B cell (primary cell): ENCODE measurements at regions not wholly inside any gene's neighbourhood (a gene's known extent, or its start where the extent isn't known, plus 50 kb on each side); places are given as distances from the start of the nearest gene placed in this dataset.

Experiments used
- ATAC-seq: fragments of 200-7000 bp; cut with Tn5 transposase; one replicate; pipeline ENCODE4 v1.10.0; 2021; ENCODE audit warnings: low read depth, mild to moderate bottlenecking, moderate number of reproducible peaks, moderate library complexity
- CTCF ChIA-PET: fragments of 350-600 bp; sonication (Branson Sonifier 250); formaldehyde crosslinking; loops from one replicate; lab custom pipeline; 2021; ENCODE audit warnings: antibody characterized with exemption, inconsistent platforms; lab: Charles Lee
- POLR2A ChIA-PET: fragments of 350-600 bp; sonication (Branson Sonifier 250); formaldehyde crosslinking; loops from one replicate; lab custom pipeline; 2021; ENCODE audit warnings: antibody characterized with exemption; lab: Charles Lee
- DNase-seq: peaks from one replicate; pipeline ENCODE4 v3.0.0; 2013
- H2AFZ ChIP-seq: 2 replicates; pipeline ENCODE4 v1.6.1; 2012; ENCODE audit warnings: mild to moderate bottlenecking, low read depth, low read length; ENCODE audit not compliant: insufficient read depth, poor library complexity, severe bottlenecking
- H3K27ac ChIP-seq, 2 donors: 1 replicate in 1 of 2; 2 replicates in 1 of 2; pipeline ENCODE4 v1.5.1; 2012 to 2013; ENCODE audit warnings: low read length in 2 of 2, mild to moderate bottlenecking in 2 of 2, moderate library complexity in 1 of 2
- H3K27me3 ChIP-seq, 4 experiments: fragments of 200-600 bp in 1 of 4; sonication (generic) in 1 of 4; replicated peaks in 1 of 4; 1 replicate in 2 of 4; 2 replicates in 2 of 4; pipeline versions ENCODE4 v1.6.1 to v1.7.0; 2013 to 2016; ENCODE audit warnings: low read length in 3 of 4, mild to moderate bottlenecking in 2 of 4, mixed read lengths in 1 of 4, moderate library complexity in 1 of 4; ENCODE audit not compliant: insufficient read depth in 4 of 4, control insufficient read depth in 3 of 4; ENCODE audit errors: control extremely low read depth in 1 of 4
- H3K36me3 ChIP-seq, 2 experiments: replicated peaks in 1 of 2; 1 replicate in 1 of 2; 2 replicates in 1 of 2; pipeline versions ENCODE4 v1.6.1 to v1.7.1; 2013; ENCODE audit warnings: low read length in 1 of 2; ENCODE audit not compliant: insufficient read depth in 2 of 2, control insufficient read depth in 1 of 2; ENCODE audit errors: control extremely low read depth in 1 of 2, extremely low read depth in 1 of 2
- H3K4me1 ChIP-seq, 2 donors: fragments of 200-600 bp in 1 of 2; sonication (generic) in 1 of 2; 1 replicate in 1 of 2; 2 replicates in 1 of 2; pipeline versions ENCODE4 v1.5.1 to v1.6.1; 2013 to 2017; ENCODE audit warnings: low read length in 2 of 2; ENCODE audit not compliant: control insufficient read depth in 2 of 2, insufficient read depth in 2 of 2
- H3K4me2 ChIP-seq: replicated peaks from 2 replicates; pipeline ENCODE3; 2012; ENCODE audit warnings: mild to moderate bottlenecking, low read depth, low read length; ENCODE audit not compliant: poor library complexity, severe bottlenecking
- H3K4me3 ChIP-seq, 5 experiments: fragments of 200-600 bp in 1 of 5; sonication (generic) in 1 of 5; 1 replicate in 3 of 5; 2 replicates in 2 of 5; pipeline versions ENCODE4 v1.5.1 to v1.7.0; 2011 to 2016; ENCODE audit warnings: low read length in 4 of 5, mild to moderate bottlenecking in 4 of 5, low read depth in 2 of 5, control low read depth in 1 of 5, moderate library complexity in 1 of 5; ENCODE audit not compliant: insufficient read depth in 1 of 5; ENCODE audit errors: control extremely low read depth in 1 of 5, extremely low read depth in 1 of 5
- H3K79me2 ChIP-seq: fragments of 200-600 bp; sonication (generic); one replicate; pipeline ENCODE4 v1.6.0; 2016; ENCODE audit warnings: low read length; ENCODE audit not compliant: control insufficient read depth, insufficient read depth
- H3K9ac ChIP-seq: fragments of 200-600 bp; sonication (generic); 2 replicates; pipeline ENCODE4 v1.6.1; 2017; ENCODE audit warnings: mild to moderate bottlenecking, low read length, moderate library complexity
- H3K9me3 ChIP-seq, 3 donors: one replicate each; pipeline versions ENCODE4 v1.6.1 to v1.7.1; 2013; ENCODE audit warnings: low read length in 2 of 3; ENCODE audit not compliant: control insufficient read depth in 2 of 3, insufficient read depth in 1 of 3; ENCODE audit errors: control extremely low read depth in 1 of 3
- H4K20me1 ChIP-seq: 2 replicates; pipeline ENCODE4 v1.6.0; 2012; ENCODE audit warnings: mild to moderate bottlenecking, low read length; ENCODE audit not compliant: insufficient read depth, control insufficient read depth, poor library complexity, severe bottlenecking
- H3K27ac Mint-ChIP-seq: one replicate; pipeline ENCODE4 v1.8.0; 2021; ENCODE audit warnings: mixed read lengths
- H3K27me3 Mint-ChIP-seq: one replicate; pipeline ENCODE4 v1.8.0; 2021; ENCODE audit warnings: mixed read lengths
- H3K4me1 Mint-ChIP-seq: one replicate; pipeline ENCODE4 v1.8.0; 2021; ENCODE audit warnings: mixed read lengths
- H3K4me3 Mint-ChIP-seq: one replicate; pipeline ENCODE4 v1.8.0; 2021; ENCODE audit warnings: mixed read lengths
- H3K9me3 Mint-ChIP-seq: one replicate; pipeline ENCODE4 v1.8.0; 2022; ENCODE audit warnings: mixed read lengths; ENCODE audit not compliant: insufficient read depth
- EZH2 ChIP-seq: IDR thresholded peaks from 2 replicates; pipeline ENCODE4 v1.6.1; 2012; ENCODE audit warnings: borderline replicate concordance, low read depth, mild to moderate bottlenecking, moderate library complexity, low read length; ENCODE audit not compliant: insufficient read depth, poor library complexity, severe bottlenecking
- WGBS: methylation state at CpG from one replicate; pipeline ENCODE4 v1.1.5; 2013; ENCODE audit warnings: missing lambda C conversion rate; ENCODE audit not compliant: insufficient coverage; 5-methylcytosine and 5-hydroxymethylcytosine counted together
- intact Hi-C: fragments of 100-400 bp; cut with micrococcal nuclease; formaldehyde crosslinking; loops from one replicate; pipeline ENCODE4 v1.10.0; 2022
- TF ChIP-seq, protein P1 (sequence below): fragments of 200-600 bp; IDR thresholded peaks from one replicate; pipeline ENCODE4 v1.8.0; 2022; ENCODE audit warnings: antibody characterized with exemption, mild to moderate bottlenecking

- no peak overlapping the region for H3K9ac ChIP-seq
- no peaks in the 10 kb centered on the region for H3K9me3 Mint-ChIP-seq
- H3K4me3 Mint-ChIP-seq = no peak overlapping the region
- no peaks in the 10 kb centered on the region for H3K36me3 ChIP-seq
- intact Hi-C loops = no loop called here
- H3K4me2 ChIP-seq = no peak overlapping the region
- H3K79me2 ChIP-seq = no peaks in the 10 kb centered on the region
- ChIA-PET POLR2A (no interaction called here), CTCF (no interaction called here)
- no peak overlapping the region for H3K27ac Mint-ChIP-seq
- no peaks in the 10 kb centered on the region for H4K20me1 ChIP-seq
- no peak overlapping the region for H2AFZ ChIP-seq
- peaks cover 12% of the 10 kb centered on the region for H3K27me3 Mint-ChIP-seq
- DNase-seq (no peak), ATAC-seq (no peak)
- H3K4me1 Mint-ChIP-seq = no peaks in the 10 kb centered on the region
- H3K4me3 ChIP-seq = no peak overlapping the region
- H3K27me3 ChIP-seq = no peaks in the 10 kb centered on the region
- H3K27ac ChIP-seq = no peak overlapping the region
- TF ChIP-seq, protein P1, sequence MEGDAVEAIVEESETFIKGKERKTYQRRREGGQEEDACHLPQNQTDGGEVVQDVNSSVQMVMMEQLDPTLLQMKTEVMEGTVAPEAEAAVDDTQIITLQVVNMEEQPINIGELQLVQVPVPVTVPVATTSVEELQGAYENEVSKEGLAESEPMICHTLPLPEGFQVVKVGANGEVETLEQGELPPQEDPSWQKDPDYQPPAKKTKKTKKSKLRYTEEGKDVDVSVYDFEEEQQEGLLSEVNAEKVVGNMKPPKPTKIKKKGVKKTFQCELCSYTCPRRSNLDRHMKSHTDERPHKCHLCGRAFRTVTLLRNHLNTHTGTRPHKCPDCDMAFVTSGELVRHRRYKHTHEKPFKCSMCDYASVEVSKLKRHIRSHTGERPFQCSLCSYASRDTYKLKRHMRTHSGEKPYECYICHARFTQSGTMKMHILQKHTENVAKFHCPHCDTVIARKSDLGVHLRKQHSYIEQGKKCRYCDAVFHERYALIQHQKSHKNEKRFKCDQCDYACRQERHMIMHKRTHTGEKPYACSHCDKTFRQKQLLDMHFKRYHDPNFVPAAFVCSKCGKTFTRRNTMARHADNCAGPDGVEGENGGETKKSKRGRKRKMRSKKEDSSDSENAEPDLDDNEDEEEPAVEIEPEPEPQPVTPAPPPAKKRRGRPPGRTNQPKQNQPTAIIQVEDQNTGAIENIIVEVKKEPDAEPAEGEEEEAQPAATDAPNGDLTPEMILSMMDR = no peak
- TF ChIP-seq EZH2 = no peak
- no peaks in the 10 kb centered on the region for H3K9me3 ChIP-seq
- no CpG with 5 or more reads among the region's 1 CpG for WGBS
- no peaks in the 10 kb centered on the region for H3K4me1 ChIP-seq
These were observed 218.4 kb upstream of the LMCD1 start for GRCh38 chr3:8283193-8283592.

- no peak overlapping the region for H3K27ac Mint-ChIP-seq
- Histone ChIP-seq H2AFZ (no peak overlapping the region), H3K27me3 (no peaks in the 10 kb centered on the region), H3K9ac (no peak overlapping the region), H3K4me3 (no peak overlapping the region), H3K4me1 (no peaks in the 10 kb centered on the region), H3K4me2 (no peak overlapping the region), H4K20me1 (no peaks in the 10 kb centered on the region), H3K9me3 (no peaks in the 10 kb centered on the region), H3K36me3 (no peaks in the 10 kb centered on the region), H3K79me2 (no peaks in the 10 kb centered on the region), H3K27ac (no peak overlapping the region)
- ChIA-PET POLR2A (no interaction called here), CTCF (interaction anchor here (1.1 to 1.5 kb wide), 2 partner anchors 16 to 46 kb away, joined by 4 to 5 read pairs; no protein-coding TSS in a partner anchor)
- peaks cover 5% of the 10 kb centered on the region for H3K27me3 Mint-ChIP-seq
- DNase-seq (no peak), ATAC-seq (no peak)
- no peak for TF ChIP-seq EZH2
- TF ChIP-seq, protein P1 = no peak
- intact Hi-C loops = no loop called here
- no peaks in the 10 kb centered on the region for H3K4me1 Mint-ChIP-seq
- no CpG with 5 or more reads among the region's 5 CpGs for WGBS
- H3K4me3 Mint-ChIP-seq = no peak overlapping the region
- no peaks in the 10 kb centered on the region for H3K9me3 Mint-ChIP-seq
These were observed 215.5 kb upstream of the LMCD1 start for GRCh38 chr3:8286086-8286485.
